Activated T-helper 1 cell treated with anti-CD3 and anti-CD28 coated beads, Interleukin-2, amount 50 U/mL, for 16 hours (primary cell): ENCODE measurements at regions not wholly inside any gene's neighbourhood (a gene's known extent, or its start where the extent isn't known, plus 50 kb on each side); places are given as distances from the start of the nearest gene placed in this dataset.
"Not testable (repeated sequence)": the region's sequence is repeated elsewhere in the genome, so short reads cannot be mapped to it uniquely, and the experiment has no call there.

Experiments used
- DNase-seq, 2 donors: peaks; one replicate each; pipeline ENCODE4 v3.0.0-alpha.2; 2020; ENCODE audit warnings: low read depth in 1 of 2, low spot score in 1 of 2

- DNase-seq, result no peak
These were observed 163.5 kb downstream of the MC4R start for GRCh38 chr18:60209042-60209441.

GRCh38 chr18:60202708-60203107, 169.9 kb downstream of the MC4R start:
- no peak for DNase-seq

GRCh38 chr18:60200558-60200957, 172.0 kb downstream of the MC4R start:
- DNase-seq, result no peak

GRCh38 chr18:60199505-60199904, 173.1 kb downstream of the MC4R start:
- DNase-seq, result no peak

- no peak for DNase-seq
These were observed 174.7 kb downstream of the MC4R start for GRCh38 chr18:60197671-60198462.

- no peak for DNase-seq
These were observed 175.6 kb downstream of the MC4R start for GRCh38 chr18:60196836-60197606.

- DNase-seq, result no peak
These were observed 178.8 kb downstream of the MC4R start for GRCh38 chr18:60193780-60194179.

GRCh38 chr18:60191926-60192325, 180.6 kb downstream of the MC4R start:
- DNase-seq, result no peak

GRCh38 chr18:60189856-60190255, 182.7 kb downstream of the MC4R start:
- no peak for DNase-seq

GRCh38 chr18:60188958-60189357, 183.6 kb downstream of the MC4R start:
- DNase-seq, result no peak

GRCh38 chr18:60182223-60182622, 190.4 kb downstream of the MC4R start:
- DNase-seq, result no peak

- no peak for DNase-seq
These were observed 191.9 kb downstream of the MC4R start for GRCh38 chr18:60180671-60181070.

- DNase-seq, result not testable (repeated sequence)
These were observed 194.4 kb downstream of the MC4R start for GRCh38 chr18:60178224-60178623.

- no peak for DNase-seq
These were observed 196.3 kb downstream of the MC4R start for GRCh38 chr18:60176259-60176658.

GRCh38 chr18:60174832-60175231, 197.7 kb downstream of the MC4R start:
- DNase-seq, result no peak

GRCh38 chr18:60172030-60172429, 200.5 kb downstream of the MC4R start:
- DNase-seq, result no peak

- no peak for DNase-seq
These were observed 209.0 kb downstream of the MC4R start for GRCh38 chr18:60163622-60164021.

GRCh38 chr18:60162388-60162787, 210.2 kb downstream of the MC4R start:
- DNase-seq, result no peak

- DNase-seq, result no peak
These were observed 214.8 kb downstream of the MC4R start for GRCh38 chr18:60157810-60158209.

- DNase-seq, result no peak
These were observed 219.2 kb downstream of the MC4R start for GRCh38 chr18:60153376-60153775.

GRCh38 chr18:60149316-60149715, 223.3 kb downstream of the MC4R start:
- DNase-seq, result no peak

- DNase-seq, result no peak
These were observed 225.3 kb downstream of the MC4R start for GRCh38 chr18:60147323-60147722.
